H9 (cell line): ENCODE measurements at regions not wholly inside any gene's neighbourhood (a gene's known extent, or its start where the extent isn't known, plus 50 kb on each side); places are given as distances from the start of the nearest gene placed in this dataset.

ENCODE experiments used
- DNase-seq: peaks from one replicate; pipeline ENCODE4 v3.0.0-alpha.2; 2017
- H2AFZ ChIP-seq: one replicate; pipeline ENCODE4 v1.6.1; 2013; ENCODE audit warnings: mild to moderate bottlenecking, low read length, control low read depth, moderate library complexity
- H2AK5ac ChIP-seq: 2 replicates; pipeline ENCODE4 v1.6.1; 2013; ENCODE audit warnings: low read length, control low read depth, mixed read lengths; ENCODE audit not compliant: insufficient read length
- H2BK120ac ChIP-seq: one replicate; pipeline ENCODE4 v1.6.1; 2013; ENCODE audit warnings: low read depth, mild to moderate bottlenecking, low read length, control low read depth, inconsistent platforms; ENCODE audit not compliant: poor library complexity, severe bottlenecking
- H2BK12ac ChIP-seq: 2 replicates; pipeline ENCODE4 v1.6.1; 2013; ENCODE audit warnings: low read length, control low read depth, mixed read lengths, low read depth; ENCODE audit not compliant: insufficient read length
- H2BK15ac ChIP-seq: 2 replicates; pipeline ENCODE4 v1.6.1; 2013; ENCODE audit warnings: low read depth, low read length, control low read depth
- H2BK20ac ChIP-seq: one replicate; pipeline ENCODE4 v1.6.1; 2013; ENCODE audit warnings: low read depth, mild to moderate bottlenecking, low read length, control low read depth, inconsistent platforms; ENCODE audit not compliant: poor library complexity, severe bottlenecking
- H2BK5ac ChIP-seq: 2 replicates; pipeline ENCODE4 v1.6.1; 2013; ENCODE audit warnings: low read length, control low read depth, mixed read lengths; ENCODE audit not compliant: insufficient read length
- H3K14ac ChIP-seq: 2 replicates; pipeline ENCODE4 v1.6.1; 2013; ENCODE audit warnings: low read length, control low read depth; ENCODE audit not compliant: insufficient read depth
- H3K18ac ChIP-seq: 2 replicates; pipeline ENCODE4 v1.6.1; 2013; ENCODE audit warnings: low read depth, mild to moderate bottlenecking, mixed read lengths, low read length, control low read depth; ENCODE audit not compliant: insufficient read length
- H3K23ac ChIP-seq: 2 replicates; pipeline ENCODE4 v1.6.1; 2013; ENCODE audit warnings: low read length, control low read depth, mixed read lengths, low read depth; ENCODE audit not compliant: insufficient read length
- H3K23me2 ChIP-seq: 2 replicates; pipeline ENCODE4 v1.6.1; 2013; ENCODE audit warnings: low read depth, mild to moderate bottlenecking, mixed read lengths, low read length, control low read depth; ENCODE audit not compliant: insufficient read length, poor library complexity, severe bottlenecking
- H3K27ac ChIP-seq: 2 replicates; pipeline ENCODE4 v1.5.1; 2013; ENCODE audit warnings: low read length, control low read depth, mixed read lengths, low read depth; ENCODE audit not compliant: insufficient read length
- H3K27me3 ChIP-seq: 2 replicates; pipeline ENCODE4 v1.6.1; 2013; ENCODE audit warnings: low read length, control low read depth, inconsistent platforms; ENCODE audit not compliant: insufficient read depth
- H3K4ac ChIP-seq: 2 replicates; pipeline ENCODE4 v1.6.1; 2013; ENCODE audit warnings: low read depth, mild to moderate bottlenecking, control low read depth, inconsistent platforms, low read length, moderate library complexity
- H3K4me1 ChIP-seq: 2 replicates; pipeline ENCODE4 v1.6.1; 2013; ENCODE audit warnings: low read length, control low read depth, inconsistent platforms; ENCODE audit not compliant: insufficient read depth
- H3K4me2 ChIP-seq: 2 replicates; pipeline ENCODE4 v1.6.1; 2013; ENCODE audit warnings: low read length, control low read depth, mixed read lengths; ENCODE audit not compliant: insufficient read length, insufficient read depth
- H3K56ac ChIP-seq: 2 replicates; pipeline ENCODE4 v1.6.1; 2013; ENCODE audit warnings: low read depth, mild to moderate bottlenecking, mixed read lengths, low read length, control low read depth; ENCODE audit not compliant: insufficient read length
- H3K79me1 ChIP-seq: 2 replicates; pipeline ENCODE4 v1.6.1; 2013; ENCODE audit warnings: low read depth, mild to moderate bottlenecking, moderate library complexity, low read length, control low read depth, inconsistent platforms; ENCODE audit not compliant: insufficient read depth, poor library complexity, severe bottlenecking
- H3K79me2 ChIP-seq: 2 replicates; pipeline ENCODE4 v1.6.1; 2013; ENCODE audit warnings: low read length, control low read depth, inconsistent platforms; ENCODE audit not compliant: insufficient read depth
- H3K9ac ChIP-seq: 2 replicates; pipeline ENCODE4 v1.6.1; 2013; ENCODE audit warnings: low read length, control low read depth, mixed read lengths; ENCODE audit not compliant: insufficient read length; ENCODE audit errors: extremely low read depth
- H3K9me3 ChIP-seq: one replicate; pipeline ENCODE4 v1.6.1; 2013; ENCODE audit warnings: low read depth, low read length, inconsistent platforms; ENCODE audit not compliant: control insufficient read depth
- H3T11ph ChIP-seq: one replicate; pipeline ENCODE4 v1.6.1; 2013; ENCODE audit warnings: mild to moderate bottlenecking, low read length, control low read depth, inconsistent platforms
- H4K20me1 ChIP-seq: one replicate; pipeline ENCODE4 v1.6.1; 2013; ENCODE audit not compliant: control insufficient read depth, insufficient read length, insufficient read depth
- H4K5ac ChIP-seq: 2 replicates; pipeline ENCODE4 v1.6.1; 2013; ENCODE audit warnings: low read depth, mild to moderate bottlenecking, mixed read lengths, low read length, control low read depth; ENCODE audit not compliant: insufficient read length
- H4K8ac ChIP-seq: replicated peaks from 2 replicates; pipeline ENCODE4 v1.6.1; 2013; ENCODE audit warnings: low read length, control low read depth, mixed read lengths, low read depth; ENCODE audit not compliant: insufficient read length
- H4K91ac ChIP-seq: 2 replicates; pipeline ENCODE4 v1.6.1; 2013; ENCODE audit warnings: low read depth, mild to moderate bottlenecking, moderate library complexity, mixed read lengths, low read length, control low read depth; ENCODE audit not compliant: insufficient read length
- H3K27ac Mint-ChIP-seq, 3 experiments: 2 replicates in 2 of 3; 3 replicates in 1 of 3; pipeline ENCODE4 v1.8.0; 2020 to 2021; ENCODE audit warnings: mixed read lengths in 3 of 3, mild to moderate bottlenecking in 1 of 3, moderate library complexity in 1 of 3
- H3K27me3 Mint-ChIP-seq: 2 replicates; pipeline ENCODE4 v1.8.0; 2021; ENCODE audit warnings: low read depth, mild to moderate bottlenecking, moderate library complexity, mixed read lengths
- H3K36me3 Mint-ChIP-seq, 3 experiments: 2 replicates in 2 of 3; 3 replicates in 1 of 3; pipeline ENCODE4 v1.8.0; 2020 to 2021; ENCODE audit warnings: low read depth in 3 of 3, mixed read lengths in 3 of 3; ENCODE audit not compliant: insufficient read depth in 1 of 3
- H3K4me1 Mint-ChIP-seq, 2 experiments: 2 replicates each; pipeline ENCODE4 v1.8.0; 2020; ENCODE audit warnings: mixed read lengths in 2 of 2
- H3K4me3 Mint-ChIP-seq, 2 experiments: 2 replicates in 1 of 2; 3 replicates in 1 of 2; pipeline ENCODE4 v1.8.0; 2020 to 2021; ENCODE audit warnings: mild to moderate bottlenecking in 2 of 2, mixed read lengths in 2 of 2, moderate library complexity in 1 of 2
- H3K9me3 Mint-ChIP-seq, 2 experiments: 2 replicates in 1 of 2; 3 replicates in 1 of 2; pipeline ENCODE4 v1.8.0; 2020; ENCODE audit warnings: mild to moderate bottlenecking in 2 of 2, mixed read lengths in 2 of 2, moderate library complexity in 1 of 2
- CTCF ChIP-seq: fragments of 200-600 bp; sonication (generic); conservative IDR thresholded peaks from 3 replicates; pipeline ENCODE4 v1.8.0; 2021; ENCODE audit warnings: antibody characterized with exemption, mild to moderate bottlenecking
- WGBS: extraction: QIAGEN DNeasy Blood & Tissue Kit; methylation state at CpG from one replicate; pipeline ENCODE4 v1.1.7; 2013; ENCODE audit warnings: missing lambda C conversion rate, low lambda C conversion rate, mixed read lengths; ENCODE audit not compliant: insufficient read length; ENCODE audit errors: extremely low coverage; 5-methylcytosine and 5-hydroxymethylcytosine counted together

DNA sequence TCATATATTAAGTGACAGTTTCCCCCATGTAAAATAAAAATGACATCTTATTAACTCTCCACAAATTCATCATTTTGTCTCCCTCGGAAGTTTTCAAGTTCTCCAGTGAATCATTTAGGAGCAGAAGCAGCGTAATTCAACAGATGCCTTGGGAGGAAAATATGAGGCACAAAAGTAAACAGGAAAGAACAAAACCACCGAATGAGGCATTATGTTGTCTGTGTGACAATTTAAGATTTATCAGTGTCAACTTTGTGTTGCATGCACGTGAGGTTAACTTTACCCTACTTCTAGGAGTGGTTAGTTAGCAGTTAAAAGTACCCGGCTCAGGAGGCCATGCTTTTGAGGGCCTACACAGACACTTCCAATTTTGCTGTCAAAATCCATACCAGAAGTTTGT, 258.6 kb downstream of the IPO8 start:
- Histone ChIP-seq H2BK20ac (no peak overlapping the region), H2BK15ac (no peak overlapping the region), H2BK120ac (no peak overlapping the region), H3K9me3 (no peaks in the 10 kb centered on the region), H3K79me1 (no peaks in the 10 kb centered on the region), H3K18ac (no peak overlapping the region), H3K79me2 (no peaks in the 10 kb centered on the region), H3K14ac (no peak overlapping the region), H3K4ac (no peak overlapping the region), H2BK5ac (no peak overlapping the region), H2BK12ac (no peak overlapping the region), H2AFZ (no peak overlapping the region), H4K5ac (no peak overlapping the region), H3K4me1 (no peaks in the 10 kb centered on the region), H3K4me2 (no peak overlapping the region), H3T11ph (no peak overlapping the region), H3K56ac (no peak overlapping the region), H3K23ac (no peak overlapping the region), H3K23me2 (no peaks in the 10 kb centered on the region), H4K91ac (no peak overlapping the region), H3K27me3 (no peaks in the 10 kb centered on the region), H3K9ac (no peak overlapping the region), H3K27ac (no peak overlapping the region), H2AK5ac (no peak overlapping the region), H4K8ac (no peak overlapping the region), H4K20me1 (no peaks in the 10 kb centered on the region)
- no peaks in the 10 kb centered on the region for H3K36me3 Mint-ChIP-seq
- TF ChIP-seq CTCF, result no peak
- H3K4me1 Mint-ChIP-seq, result no peaks in the 10 kb centered on the region
- no peak overlapping the region for H3K4me3 Mint-ChIP-seq
- WGBS, result no CpG with 5 or more reads among the region's 5 CpGs
- H3K9me3 Mint-ChIP-seq, result no peaks in the 10 kb centered on the region
- H3K27ac Mint-ChIP-seq, result no peak overlapping the region
- H3K27me3 Mint-ChIP-seq, result peaks cover 2% of the 10 kb centered on the region; the same call in 1 of the 2 replicates
- no peak for DNase-seq
